ENCODE measurements at regions not wholly inside any gene's neighbourhood (a gene's known extent, or its start where the extent isn't known, plus 50 kb on each side); places are given as distances from the start of the nearest gene placed in this dataset.

DNA sequence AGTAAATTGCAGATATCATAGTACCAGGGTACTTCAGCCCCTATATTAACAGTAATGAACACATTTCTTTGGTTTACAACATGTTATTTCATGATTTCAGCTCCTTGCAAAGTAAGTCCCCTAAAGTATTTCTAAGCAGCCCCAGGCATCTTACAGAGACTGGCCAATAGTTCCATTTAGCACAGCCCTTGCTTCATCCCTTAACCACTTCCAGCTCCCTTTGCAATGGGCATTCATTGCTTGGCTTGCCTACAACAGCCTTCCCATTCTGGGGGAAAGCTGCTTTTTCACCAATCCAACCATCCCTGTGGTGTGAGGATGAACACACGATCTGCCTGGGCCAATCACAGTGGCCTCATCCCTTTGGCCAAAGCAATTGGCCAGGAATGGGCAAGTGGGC lies 67.2 kb upstream of the XCR1 start:
- CTCF ChIA-PET: interaction anchor here (1.4 kb wide), 2 partner anchors 15 to 355 kb away, joined by 3 to 4 read pairs; no protein-coding TSS in a partner anchor
- H3K27ac Mint-ChIP-seq: no peak overlapping the region
- POLR2A ChIA-PET: no interaction called here
- ATAC-seq: no peak
- no peak overlapping the region for H3K4me3 Mint-ChIP-seq
- peaks cover 11% of the 10 kb centered on the region for H3K9me3 Mint-ChIP-seq
- DNase-seq (ENCODE audit: low spot score): no peak
- TF ChIP-seq, protein P1, sequence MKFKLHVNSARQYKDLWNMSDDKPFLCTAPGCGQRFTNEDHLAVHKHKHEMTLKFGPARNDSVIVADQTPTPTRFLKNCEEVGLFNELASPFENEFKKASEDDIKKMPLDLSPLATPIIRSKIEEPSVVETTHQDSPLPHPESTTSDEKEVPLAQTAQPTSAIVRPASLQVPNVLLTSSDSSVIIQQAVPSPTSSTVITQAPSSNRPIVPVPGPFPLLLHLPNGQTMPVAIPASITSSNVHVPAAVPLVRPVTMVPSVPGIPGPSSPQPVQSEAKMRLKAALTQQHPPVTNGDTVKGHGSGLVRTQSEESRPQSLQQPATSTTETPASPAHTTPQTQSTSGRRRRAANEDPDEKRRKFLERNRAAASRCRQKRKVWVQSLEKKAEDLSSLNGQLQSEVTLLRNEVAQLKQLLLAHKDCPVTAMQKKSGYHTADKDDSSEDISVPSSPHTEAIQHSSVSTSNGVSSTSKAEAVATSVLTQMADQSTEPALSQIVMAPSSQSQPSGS (CRISPR knock-in tag; IDR thresholded peaks at IDR 0.05; ENCODE audit: borderline replicate concordance, low read depth): no peak
- TF ChIP-seq, protein P2, sequence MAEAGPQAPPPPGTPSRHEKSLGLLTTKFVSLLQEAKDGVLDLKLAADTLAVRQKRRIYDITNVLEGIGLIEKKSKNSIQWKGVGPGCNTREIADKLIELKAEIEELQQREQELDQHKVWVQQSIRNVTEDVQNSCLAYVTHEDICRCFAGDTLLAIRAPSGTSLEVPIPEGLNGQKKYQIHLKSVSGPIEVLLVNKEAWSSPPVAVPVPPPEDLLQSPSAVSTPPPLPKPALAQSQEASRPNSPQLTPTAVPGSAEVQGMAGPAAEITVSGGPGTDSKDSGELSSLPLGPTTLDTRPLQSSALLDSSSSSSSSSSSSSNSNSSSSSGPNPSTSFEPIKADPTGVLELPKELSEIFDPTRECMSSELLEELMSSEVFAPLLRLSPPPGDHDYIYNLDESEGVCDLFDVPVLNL (CRISPR knock-in tag; IDR thresholded peaks at IDR 0.05; ENCODE audit: borderline replicate concordance, low read depth): no peak
- TF ChIP-seq ZNF232 (CRISPR knock-in tag; IDR thresholded peaks at IDR 0.05): no peak
- TF ChIP-seq, protein P3, sequence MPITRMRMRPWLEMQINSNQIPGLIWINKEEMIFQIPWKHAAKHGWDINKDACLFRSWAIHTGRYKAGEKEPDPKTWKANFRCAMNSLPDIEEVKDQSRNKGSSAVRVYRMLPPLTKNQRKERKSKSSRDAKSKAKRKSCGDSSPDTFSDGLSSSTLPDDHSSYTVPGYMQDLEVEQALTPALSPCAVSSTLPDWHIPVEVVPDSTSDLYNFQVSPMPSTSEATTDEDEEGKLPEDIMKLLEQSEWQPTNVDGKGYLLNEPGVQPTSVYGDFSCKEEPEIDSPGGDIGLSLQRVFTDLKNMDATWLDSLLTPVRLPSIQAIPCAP (CRISPR knock-in tag; IDR thresholded peaks at IDR 0.05): no peak
- TF ChIP-seq, protein P4, sequence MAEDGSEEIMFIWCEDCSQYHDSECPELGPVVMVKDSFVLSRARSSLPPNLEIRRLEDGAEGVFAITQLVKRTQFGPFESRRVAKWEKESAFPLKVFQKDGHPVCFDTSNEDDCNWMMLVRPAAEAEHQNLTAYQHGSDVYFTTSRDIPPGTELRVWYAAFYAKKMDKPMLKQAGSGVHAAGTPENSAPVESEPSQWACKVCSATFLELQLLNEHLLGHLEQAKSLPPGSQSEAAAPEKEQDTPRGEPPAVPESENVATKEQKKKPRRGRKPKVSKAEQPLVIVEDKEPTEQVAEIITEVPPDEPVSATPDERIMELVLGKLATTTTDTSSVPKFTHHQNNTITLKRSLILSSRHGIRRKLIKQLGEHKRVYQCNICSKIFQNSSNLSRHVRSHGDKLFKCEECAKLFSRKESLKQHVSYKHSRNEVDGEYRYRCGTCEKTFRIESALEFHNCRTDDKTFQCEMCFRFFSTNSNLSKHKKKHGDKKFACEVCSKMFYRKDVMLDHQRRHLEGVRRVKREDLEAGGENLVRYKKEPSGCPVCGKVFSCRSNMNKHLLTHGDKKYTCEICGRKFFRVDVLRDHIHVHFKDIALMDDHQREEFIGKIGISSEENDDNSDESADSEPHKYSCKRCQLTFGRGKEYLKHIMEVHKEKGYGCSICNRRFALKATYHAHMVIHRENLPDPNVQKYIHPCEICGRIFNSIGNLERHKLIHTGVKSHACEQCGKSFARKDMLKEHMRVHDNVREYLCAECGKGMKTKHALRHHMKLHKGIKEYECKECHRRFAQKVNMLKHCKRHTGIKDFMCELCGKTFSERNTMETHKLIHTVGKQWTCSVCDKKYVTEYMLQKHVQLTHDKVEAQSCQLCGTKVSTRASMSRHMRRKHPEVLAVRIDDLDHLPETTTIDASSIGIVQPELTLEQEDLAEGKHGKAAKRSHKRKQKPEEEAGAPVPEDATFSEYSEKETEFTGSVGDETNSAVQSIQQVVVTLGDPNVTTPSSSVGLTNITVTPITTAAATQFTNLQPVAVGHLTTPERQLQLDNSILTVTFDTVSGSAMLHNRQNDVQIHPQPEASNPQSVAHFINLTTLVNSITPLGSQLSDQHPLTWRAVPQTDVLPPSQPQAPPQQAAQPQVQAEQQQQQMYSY (CRISPR knock-in tag; IDR thresholded peaks at IDR 0.05): no peak
- no peak for TF ChIP-seq ZNF416 (CRISPR knock-in tag; IDR thresholded peaks at IDR 0.05)
- TF ChIP-seq PRRX2 (CRISPR knock-in tag; IDR thresholded peaks at IDR 0.05): no peak
- TF ChIP-seq NR3C1 (CRISPR knock-in tag; conservative IDR thresholded peaks at IDR 0.05; ENCODE audit: low read depth): no peak
- TF ChIP-seq, protein P5, sequence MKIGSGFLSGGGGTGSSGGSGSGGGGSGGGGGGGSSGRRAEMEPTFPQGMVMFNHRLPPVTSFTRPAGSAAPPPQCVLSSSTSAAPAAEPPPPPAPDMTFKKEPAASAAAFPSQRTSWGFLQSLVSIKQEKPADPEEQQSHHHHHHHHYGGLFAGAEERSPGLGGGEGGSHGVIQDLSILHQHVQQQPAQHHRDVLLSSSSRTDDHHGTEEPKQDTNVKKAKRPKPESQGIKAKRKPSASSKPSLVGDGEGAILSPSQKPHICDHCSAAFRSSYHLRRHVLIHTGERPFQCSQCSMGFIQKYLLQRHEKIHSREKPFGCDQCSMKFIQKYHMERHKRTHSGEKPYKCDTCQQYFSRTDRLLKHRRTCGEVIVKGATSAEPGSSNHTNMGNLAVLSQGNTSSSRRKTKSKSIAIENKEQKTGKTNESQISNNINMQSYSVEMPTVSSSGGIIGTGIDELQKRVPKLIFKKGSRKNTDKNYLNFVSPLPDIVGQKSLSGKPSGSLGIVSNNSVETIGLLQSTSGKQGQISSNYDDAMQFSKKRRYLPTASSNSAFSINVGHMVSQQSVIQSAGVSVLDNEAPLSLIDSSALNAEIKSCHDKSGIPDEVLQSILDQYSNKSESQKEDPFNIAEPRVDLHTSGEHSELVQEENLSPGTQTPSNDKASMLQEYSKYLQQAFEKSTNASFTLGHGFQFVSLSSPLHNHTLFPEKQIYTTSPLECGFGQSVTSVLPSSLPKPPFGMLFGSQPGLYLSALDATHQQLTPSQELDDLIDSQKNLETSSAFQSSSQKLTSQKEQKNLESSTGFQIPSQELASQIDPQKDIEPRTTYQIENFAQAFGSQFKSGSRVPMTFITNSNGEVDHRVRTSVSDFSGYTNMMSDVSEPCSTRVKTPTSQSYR (CRISPR knock-in tag; IDR thresholded peaks at IDR 0.05): no peak
- no peak for TF ChIP-seq FOXP1 (CRISPR knock-in tag; IDR thresholded peaks at IDR 0.05; ENCODE audit: borderline replicate concordance)
- TF ChIP-seq ZNF138 (CRISPR knock-in tag; conservative IDR thresholded peaks at IDR 0.05): no peak
- TF ChIP-seq, protein P6, sequence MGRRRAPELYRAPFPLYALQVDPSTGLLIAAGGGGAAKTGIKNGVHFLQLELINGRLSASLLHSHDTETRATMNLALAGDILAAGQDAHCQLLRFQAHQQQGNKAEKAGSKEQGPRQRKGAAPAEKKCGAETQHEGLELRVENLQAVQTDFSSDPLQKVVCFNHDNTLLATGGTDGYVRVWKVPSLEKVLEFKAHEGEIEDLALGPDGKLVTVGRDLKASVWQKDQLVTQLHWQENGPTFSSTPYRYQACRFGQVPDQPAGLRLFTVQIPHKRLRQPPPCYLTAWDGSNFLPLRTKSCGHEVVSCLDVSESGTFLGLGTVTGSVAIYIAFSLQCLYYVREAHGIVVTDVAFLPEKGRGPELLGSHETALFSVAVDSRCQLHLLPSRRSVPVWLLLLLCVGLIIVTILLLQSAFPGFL (CRISPR knock-in tag; IDR thresholded peaks at IDR 0.05; ENCODE audit: borderline replicate concordance): no peak
- TF ChIP-seq, protein P7, sequence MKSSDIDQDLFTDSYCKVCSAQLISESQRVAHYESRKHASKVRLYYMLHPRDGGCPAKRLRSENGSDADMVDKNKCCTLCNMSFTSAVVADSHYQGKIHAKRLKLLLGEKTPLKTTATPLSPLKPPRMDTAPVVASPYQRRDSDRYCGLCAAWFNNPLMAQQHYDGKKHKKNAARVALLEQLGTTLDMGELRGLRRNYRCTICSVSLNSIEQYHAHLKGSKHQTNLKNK (CRISPR knock-in tag; IDR thresholded peaks at IDR 0.05): no peak
- TF ChIP-seq, protein P8, sequence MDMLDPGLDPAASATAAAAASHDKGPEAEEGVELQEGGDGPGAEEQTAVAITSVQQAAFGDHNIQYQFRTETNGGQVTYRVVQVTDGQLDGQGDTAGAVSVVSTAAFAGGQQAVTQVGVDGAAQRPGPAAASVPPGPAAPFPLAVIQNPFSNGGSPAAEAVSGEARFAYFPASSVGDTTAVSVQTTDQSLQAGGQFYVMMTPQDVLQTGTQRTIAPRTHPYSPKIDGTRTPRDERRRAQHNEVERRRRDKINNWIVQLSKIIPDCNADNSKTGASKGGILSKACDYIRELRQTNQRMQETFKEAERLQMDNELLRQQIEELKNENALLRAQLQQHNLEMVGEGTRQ (CRISPR knock-in tag; IDR thresholded peaks at IDR 0.05): no peak
- TF ChIP-seq SP1 (CRISPR knock-in tag; conservative IDR thresholded peaks at IDR 0.05): no peak
- no peak for TF ChIP-seq IRF2 (CRISPR knock-in tag; IDR thresholded peaks at IDR 0.05; ENCODE audit: borderline replicate concordance, low read depth)
- TF ChIP-seq NFATC4 (CRISPR knock-in tag; IDR thresholded peaks at IDR 0.05): no peak
- TF ChIP-seq, protein P9, sequence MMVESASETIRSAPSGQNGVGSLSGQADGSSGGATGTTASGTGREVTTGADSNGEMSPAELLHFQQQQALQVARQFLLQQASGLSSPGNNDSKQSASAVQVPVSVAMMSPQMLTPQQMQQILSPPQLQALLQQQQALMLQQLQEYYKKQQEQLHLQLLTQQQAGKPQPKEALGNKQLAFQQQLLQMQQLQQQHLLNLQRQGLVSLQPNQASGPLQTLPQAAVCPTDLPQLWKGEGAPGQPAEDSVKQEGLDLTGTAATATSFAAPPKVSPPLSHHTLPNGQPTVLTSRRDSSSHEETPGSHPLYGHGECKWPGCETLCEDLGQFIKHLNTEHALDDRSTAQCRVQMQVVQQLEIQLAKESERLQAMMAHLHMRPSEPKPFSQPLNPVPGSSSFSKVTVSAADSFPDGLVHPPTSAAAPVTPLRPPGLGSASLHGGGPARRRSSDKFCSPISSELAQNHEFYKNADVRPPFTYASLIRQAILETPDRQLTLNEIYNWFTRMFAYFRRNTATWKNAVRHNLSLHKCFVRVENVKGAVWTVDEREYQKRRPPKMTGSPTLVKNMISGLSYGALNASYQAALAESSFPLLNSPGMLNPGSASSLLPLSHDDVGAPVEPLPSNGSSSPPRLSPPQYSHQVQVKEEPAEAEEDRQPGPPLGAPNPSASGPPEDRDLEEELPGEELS (CRISPR knock-in tag; IDR thresholded peaks at IDR 0.05): no peak
- TF ChIP-seq, protein P10, sequence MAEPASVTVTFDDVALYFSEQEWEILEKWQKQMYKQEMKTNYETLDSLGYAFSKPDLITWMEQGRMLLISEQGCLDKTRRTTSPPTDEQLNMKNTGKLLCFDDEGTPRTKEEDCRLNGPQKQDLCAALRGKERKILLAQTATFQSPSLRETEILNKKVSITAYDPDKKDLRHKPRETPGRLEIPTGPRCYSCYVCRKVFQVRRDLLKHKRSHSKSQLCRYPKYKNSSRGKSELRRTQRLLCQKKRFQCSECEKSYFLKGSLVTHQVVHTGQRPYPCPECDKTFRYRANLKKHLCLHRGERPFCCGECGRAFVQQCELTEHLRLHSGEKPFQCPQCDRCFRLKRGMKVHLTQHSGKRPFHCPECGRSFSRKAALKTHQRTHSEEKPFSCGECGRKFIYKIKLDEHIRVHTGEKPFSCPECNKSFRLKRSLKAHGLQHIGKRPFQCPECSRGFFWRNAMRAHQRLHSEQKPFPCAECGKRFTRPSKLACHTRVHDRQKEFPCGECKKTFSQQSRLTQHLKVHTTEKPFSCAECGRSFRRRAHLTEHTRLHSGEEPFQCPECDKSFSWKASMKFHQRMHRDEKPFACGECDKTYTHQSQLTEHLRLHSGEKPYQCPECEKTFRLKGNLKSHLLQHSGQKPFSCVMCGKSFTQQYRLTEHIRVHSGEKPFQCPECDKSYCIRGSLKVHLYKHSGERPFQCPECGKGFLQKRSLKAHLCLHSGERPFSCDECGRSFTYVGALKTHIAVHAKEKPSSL (CRISPR knock-in tag; conservative IDR thresholded peaks at IDR 0.05): no peak
- no peaks in the 10 kb centered on the region for H3K36me3 Mint-ChIP-seq
- H3K27me3 Mint-ChIP-seq (ENCODE audit: low read depth): no peaks in the 10 kb centered on the region
- no peaks in the 10 kb centered on the region for H3K4me1 Mint-ChIP-seq
